ENCODE measurements at regions not wholly inside any gene's neighbourhood (a gene's known extent, or its start where the extent isn't known, plus 50 kb on each side); places are given as distances from the start of the nearest gene placed in this dataset.

DNA sequence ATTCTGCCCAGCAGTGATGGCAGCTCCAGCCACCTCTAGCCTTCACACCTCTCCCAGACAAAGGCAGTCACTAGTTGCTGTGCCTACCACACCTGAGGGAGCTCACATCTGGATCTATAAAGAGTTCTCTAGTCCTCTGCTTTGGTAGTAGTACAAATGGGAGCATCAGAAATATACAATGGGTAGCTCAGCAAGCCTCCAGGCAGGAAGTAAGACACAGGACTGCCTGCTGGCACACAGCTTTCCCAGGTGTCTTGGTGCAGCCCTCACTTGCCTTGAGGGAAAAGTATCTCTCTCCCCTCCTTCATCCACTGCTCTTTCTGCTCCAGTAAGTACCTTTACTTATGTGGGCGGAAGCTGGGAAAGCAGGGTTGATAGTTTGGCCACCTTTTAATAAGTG, 212.9 kb upstream of the SLC7A11 start:
- H3K4me3 ChIP-seq = no peak overlapping the region
- H3K9me3 ChIP-seq = no peaks in the 10 kb centered on the region
- no peaks in the 10 kb centered on the region for H3K27me3 ChIP-seq
- no peak for ATAC-seq
- TF ChIP-seq, protein P1, sequence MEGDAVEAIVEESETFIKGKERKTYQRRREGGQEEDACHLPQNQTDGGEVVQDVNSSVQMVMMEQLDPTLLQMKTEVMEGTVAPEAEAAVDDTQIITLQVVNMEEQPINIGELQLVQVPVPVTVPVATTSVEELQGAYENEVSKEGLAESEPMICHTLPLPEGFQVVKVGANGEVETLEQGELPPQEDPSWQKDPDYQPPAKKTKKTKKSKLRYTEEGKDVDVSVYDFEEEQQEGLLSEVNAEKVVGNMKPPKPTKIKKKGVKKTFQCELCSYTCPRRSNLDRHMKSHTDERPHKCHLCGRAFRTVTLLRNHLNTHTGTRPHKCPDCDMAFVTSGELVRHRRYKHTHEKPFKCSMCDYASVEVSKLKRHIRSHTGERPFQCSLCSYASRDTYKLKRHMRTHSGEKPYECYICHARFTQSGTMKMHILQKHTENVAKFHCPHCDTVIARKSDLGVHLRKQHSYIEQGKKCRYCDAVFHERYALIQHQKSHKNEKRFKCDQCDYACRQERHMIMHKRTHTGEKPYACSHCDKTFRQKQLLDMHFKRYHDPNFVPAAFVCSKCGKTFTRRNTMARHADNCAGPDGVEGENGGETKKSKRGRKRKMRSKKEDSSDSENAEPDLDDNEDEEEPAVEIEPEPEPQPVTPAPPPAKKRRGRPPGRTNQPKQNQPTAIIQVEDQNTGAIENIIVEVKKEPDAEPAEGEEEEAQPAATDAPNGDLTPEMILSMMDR (IDR thresholded peaks at IDR 0.05) = no peak
- H3K4me1 ChIP-seq = peaks cover 0 to 14% (median 0%) of the 10 kb centered on the region in 9 donors
- H3K27ac ChIP-seq = no peak overlapping the region
- no peaks in the 10 kb centered on the region for H3K36me3 ChIP-seq
- intact Hi-C loops (cut with DNase I) = no loop called here
- 98 to 100% methylated on average over 1 of the region's 1 CpG for WGBS, 2 donors
- no peak for DNase-seq

DNA sequence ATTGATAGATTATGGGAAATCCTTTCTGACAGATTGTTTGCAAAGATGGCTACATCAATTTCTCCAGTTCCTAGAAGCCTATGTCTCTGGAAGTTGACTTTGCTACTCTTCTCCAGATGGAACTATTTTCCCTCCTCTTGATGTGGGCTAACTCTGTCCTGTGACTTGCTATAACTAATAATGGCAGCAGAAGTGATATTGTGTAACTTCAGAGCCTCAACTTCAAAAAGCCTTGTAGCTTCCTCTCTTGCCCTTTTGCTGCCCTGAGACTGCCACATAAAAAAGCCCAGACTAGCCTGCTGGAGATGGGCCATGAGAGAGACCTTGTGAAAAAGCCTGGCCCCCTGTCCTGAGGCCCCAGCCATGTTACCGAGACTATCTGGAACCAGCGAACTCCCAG, 210.7 kb upstream of the SLC7A11 start:
- no peaks in the 10 kb centered on the region for H3K36me3 ChIP-seq
- no peak overlapping the region for H3K4me3 ChIP-seq
- TF ChIP-seq, protein P1 (IDR thresholded peaks at IDR 0.05) = no peak
- H3K27ac ChIP-seq = no peak overlapping the region
- DNase-seq (no peak), ATAC-seq (no peak)
- WGBS, 2 donors = 86 to 98% methylated on average over 2 of the region's 2 CpGs
- H3K27me3 ChIP-seq = no peaks in the 10 kb centered on the region
- intact Hi-C loops (cut with DNase I) = no loop called here
- no peaks in the 10 kb centered on the region for H3K9me3 ChIP-seq
- peaks cover 0 to 17% (median 0%) of the 10 kb centered on the region in 9 donors for H3K4me1 ChIP-seq

DNA sequence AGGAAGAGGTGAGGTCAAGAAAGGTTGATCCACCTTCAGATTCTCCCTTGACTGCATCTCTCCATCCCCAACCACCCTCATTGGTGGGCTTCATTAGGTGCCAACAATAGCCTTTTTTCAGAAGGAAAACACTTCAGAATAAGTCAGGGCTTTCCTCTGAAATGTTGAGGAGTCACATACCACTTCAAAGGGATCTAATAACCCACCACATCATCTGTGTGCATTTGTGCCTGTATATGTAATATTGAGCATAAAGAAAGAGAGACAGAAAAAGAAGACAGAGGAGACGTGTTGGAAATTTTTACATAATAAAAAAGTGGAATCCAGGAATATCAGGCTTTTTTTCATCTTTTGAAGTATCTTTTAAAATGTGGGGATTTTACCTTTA, 209.1 kb upstream of the SLC7A11 start:
- Histone ChIP-seq H3K27me3 (no peaks in the 10 kb centered on the region), H3K27ac (no peak overlapping the region), H3K36me3 (no peaks in the 10 kb centered on the region), H3K4me3 (no peak overlapping the region), H3K9me3 (no peaks in the 10 kb centered on the region), H3K4me1 (peaks cover 0 to 17% (median 0%) of the 10 kb centered on the region in 9 donors)
- TF ChIP-seq, protein P1 (IDR thresholded peaks at IDR 0.05) = no peak
- intact Hi-C loops (cut with DNase I) = no loop called here
- no peak for ATAC-seq
- 82 to 89% methylated on average over 1 of the region's 1 CpG for WGBS, 2 donors
- DNase-seq = no peak

DNA sequence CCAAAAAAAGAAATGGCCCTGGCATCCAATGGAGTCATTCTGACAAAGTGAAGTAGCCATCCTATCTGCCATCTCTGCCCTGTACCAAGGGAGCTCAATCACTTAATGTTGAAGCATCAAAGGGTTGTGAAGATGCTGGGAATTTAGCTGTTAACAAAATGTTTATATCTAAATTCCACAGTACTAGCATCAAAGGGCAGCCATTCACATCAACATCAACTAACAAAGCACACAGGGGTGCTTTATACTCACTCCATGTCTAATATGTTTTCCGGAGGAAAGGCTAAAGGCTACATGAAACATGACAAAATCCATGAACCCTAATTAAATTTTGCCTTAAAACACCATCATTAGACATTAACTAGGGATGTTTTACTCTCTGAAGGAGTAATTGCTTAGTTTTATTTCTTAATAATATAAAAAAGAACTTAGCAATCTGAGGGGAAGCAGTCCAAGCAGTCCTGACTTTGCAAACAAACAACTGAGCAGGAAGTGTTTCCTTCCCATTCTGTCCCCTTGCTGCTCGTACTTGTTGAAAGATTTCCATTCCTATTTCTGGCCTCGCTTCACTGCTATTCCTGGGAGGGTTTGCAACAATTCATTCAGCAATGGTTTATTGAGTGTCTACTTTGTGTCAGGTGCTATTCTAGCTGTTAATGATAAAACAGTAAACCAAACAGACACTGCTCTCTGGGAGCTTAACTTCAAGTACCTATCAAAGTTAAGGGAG, 208.6 kb upstream of the SLC7A11 start:
- WGBS, 2 donors = 41 to 55% methylated on average over 3 of the region's 3 CpGs
- ATAC-seq = no peak

More for the DNA sequence above, 208.6 kb upstream of the SLC7A11 start:
- no peak for DNase-seq
- TF ChIP-seq, protein P1 (IDR thresholded peaks at IDR 0.05) = no peak
- H3K4me1 ChIP-seq = peaks cover 0 to 17% (median 0%) of the 10 kb centered on the region in 9 donors
- intact Hi-C loops (cut with DNase I) = no loop called here
- no peaks in the 10 kb centered on the region for H3K36me3 ChIP-seq
- H3K27me3 ChIP-seq = no peaks in the 10 kb centered on the region
- H3K9me3 ChIP-seq = no peaks in the 10 kb centered on the region
- peak overlapping the region in 1 of 10 donors; percentile 20 for H3K27ac ChIP-seq
- no peak overlapping the region for H3K4me3 ChIP-seq

All from heart right ventricle (tissue), 16 donors.